Endodermal cell (in vitro differentiated cells): ENCODE measurements at regions not wholly inside any gene's neighbourhood (a gene's known extent, or its start where the extent isn't known, plus 50 kb on each side); places are given as distances from the start of the nearest gene placed in this dataset.
A peak's percentile ranks its signal among the peaks of the same experiment; 100 is the strongest.

Experiments
- DNase-seq: peaks from one replicate; pipeline ENCODE4 v3.0.0-alpha.2; 2017
- H3K27ac ChIP-seq: 2 replicates; pipeline ENCODE4 v1.5.1; 2013; ENCODE audit warnings: mild to moderate bottlenecking, low read depth, low read length, moderate library complexity
- H3K27me3 ChIP-seq: 2 replicates; pipeline ENCODE4 v1.6.1; 2013; ENCODE audit warnings: mild to moderate bottlenecking, low read length, moderate library complexity; ENCODE audit not compliant: insufficient read depth, control insufficient read depth, poor library complexity, severe bottlenecking
- H3K36me3 ChIP-seq: 2 replicates; pipeline ENCODE4 v1.7.0; 2013; ENCODE audit warnings: mild to moderate bottlenecking, low read length, moderate library complexity; ENCODE audit not compliant: control insufficient read depth, insufficient read depth
- H3K4me1 ChIP-seq: one replicate; pipeline ENCODE4 v1.7.0; 2013; ENCODE audit warnings: low read length; ENCODE audit not compliant: control insufficient read depth, insufficient read depth
- H3K4me3 ChIP-seq: 2 replicates; pipeline ENCODE4 v1.5.1; 2013; ENCODE audit warnings: mild to moderate bottlenecking, low read length, moderate library complexity
- H3K9ac ChIP-seq: 2 replicates; pipeline ENCODE4 v1.6.1; 2013; ENCODE audit warnings: mild to moderate bottlenecking, low read length, moderate library complexity; ENCODE audit not compliant: poor library complexity, severe bottlenecking; ENCODE audit errors: extremely low read depth
- H3K9me3 ChIP-seq: 2 replicates; pipeline ENCODE4 v1.6.1; 2013; ENCODE audit warnings: mild to moderate bottlenecking, low read length, moderate library complexity; ENCODE audit not compliant: control insufficient read depth
- H3K27ac Mint-ChIP-seq: 2 replicates; pipeline ENCODE4 v1.8.0; 2020; ENCODE audit warnings: mixed read lengths
- H3K27me3 Mint-ChIP-seq: 2 replicates; pipeline ENCODE4 v1.8.0; 2021; ENCODE audit warnings: mild to moderate bottlenecking, mixed read lengths; ENCODE audit not compliant: insufficient read depth
- H3K36me3 Mint-ChIP-seq: 2 replicates; pipeline ENCODE4 v1.8.0; 2020; ENCODE audit warnings: low read depth, mixed read lengths
- H3K4me1 Mint-ChIP-seq: 2 replicates; pipeline ENCODE4 v1.8.0; 2020; ENCODE audit warnings: mixed read lengths
- H3K4me3 Mint-ChIP-seq: 2 replicates; pipeline ENCODE4 v1.8.0; 2020; ENCODE audit warnings: mild to moderate bottlenecking, moderate library complexity, mixed read lengths
- H3K9me3 Mint-ChIP-seq: 2 replicates; pipeline ENCODE4 v1.8.0; 2020; ENCODE audit warnings: mild to moderate bottlenecking, mixed read lengths
- WGBS, 2 experiments: methylation state at CpG; one replicate each; pipeline versions ENCODE4 v1.1.5 to v1.1.7; 2013; ENCODE audit warnings: missing lambda C conversion rate in 2 of 2, mixed read lengths in 1 of 2; ENCODE audit not compliant: insufficient coverage in 1 of 2, insufficient read length in 1 of 2; 5-methylcytosine and 5-hydroxymethylcytosine counted together
- TF ChIP-seq, protein P1 (sequence below): fragments of 200-600 bp; sonication (generic); conservative IDR thresholded peaks from 2 replicates; pipeline ENCODE4 v1.5.0; 2021; ENCODE audit warnings: antibody characterized with exemption, mild to moderate bottlenecking

DNA sequence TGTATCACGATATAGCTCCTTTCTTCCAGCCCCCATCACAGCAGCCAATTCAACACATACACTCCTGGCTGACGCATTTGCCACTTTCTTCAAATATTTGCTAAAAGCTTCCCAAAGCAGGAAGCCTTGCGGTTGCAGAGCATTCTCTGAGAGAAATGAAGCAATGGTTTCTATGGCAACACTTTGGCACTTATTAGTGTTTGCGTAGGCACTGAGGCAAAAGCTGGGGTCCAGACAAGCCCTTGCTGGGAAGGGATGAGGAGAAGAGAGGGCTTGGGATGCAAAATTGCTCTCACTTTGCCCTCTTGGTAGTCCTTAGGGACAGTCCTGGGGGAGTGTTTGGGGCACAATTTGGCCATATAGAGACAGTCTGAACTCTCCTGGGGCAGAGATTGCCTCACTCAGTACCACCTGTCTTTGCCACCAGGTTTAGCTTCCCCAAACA lies 55.0 kb upstream of the PAK3 start:
- TF ChIP-seq, protein P1, sequence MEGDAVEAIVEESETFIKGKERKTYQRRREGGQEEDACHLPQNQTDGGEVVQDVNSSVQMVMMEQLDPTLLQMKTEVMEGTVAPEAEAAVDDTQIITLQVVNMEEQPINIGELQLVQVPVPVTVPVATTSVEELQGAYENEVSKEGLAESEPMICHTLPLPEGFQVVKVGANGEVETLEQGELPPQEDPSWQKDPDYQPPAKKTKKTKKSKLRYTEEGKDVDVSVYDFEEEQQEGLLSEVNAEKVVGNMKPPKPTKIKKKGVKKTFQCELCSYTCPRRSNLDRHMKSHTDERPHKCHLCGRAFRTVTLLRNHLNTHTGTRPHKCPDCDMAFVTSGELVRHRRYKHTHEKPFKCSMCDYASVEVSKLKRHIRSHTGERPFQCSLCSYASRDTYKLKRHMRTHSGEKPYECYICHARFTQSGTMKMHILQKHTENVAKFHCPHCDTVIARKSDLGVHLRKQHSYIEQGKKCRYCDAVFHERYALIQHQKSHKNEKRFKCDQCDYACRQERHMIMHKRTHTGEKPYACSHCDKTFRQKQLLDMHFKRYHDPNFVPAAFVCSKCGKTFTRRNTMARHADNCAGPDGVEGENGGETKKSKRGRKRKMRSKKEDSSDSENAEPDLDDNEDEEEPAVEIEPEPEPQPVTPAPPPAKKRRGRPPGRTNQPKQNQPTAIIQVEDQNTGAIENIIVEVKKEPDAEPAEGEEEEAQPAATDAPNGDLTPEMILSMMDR = no peak
- Histone ChIP-seq H3K27ac (no peak overlapping the region), H3K27me3 (no peaks in the 10 kb centered on the region), H3K9ac (no peak overlapping the region), H3K36me3 (no peaks in the 10 kb centered on the region), H3K4me3 (no peak overlapping the region), H3K4me1 (no peaks in the 10 kb centered on the region), H3K9me3 (no peaks in the 10 kb centered on the region)
- Mint-ChIP-seq H3K4me3 (no peak overlapping the region), H3K4me1 (peaks cover 5% of the 10 kb centered on the region), H3K36me3 (no peaks in the 10 kb centered on the region), H3K27me3 (no peaks in the 10 kb centered on the region), H3K27ac (no peak overlapping the region), H3K9me3 (no peaks in the 10 kb centered on the region)
- WGBS, 2 experiments = 40 to 85% methylated on average over 2 to 4 of the region's 4 CpGs
- no peak for DNase-seq

DNA sequence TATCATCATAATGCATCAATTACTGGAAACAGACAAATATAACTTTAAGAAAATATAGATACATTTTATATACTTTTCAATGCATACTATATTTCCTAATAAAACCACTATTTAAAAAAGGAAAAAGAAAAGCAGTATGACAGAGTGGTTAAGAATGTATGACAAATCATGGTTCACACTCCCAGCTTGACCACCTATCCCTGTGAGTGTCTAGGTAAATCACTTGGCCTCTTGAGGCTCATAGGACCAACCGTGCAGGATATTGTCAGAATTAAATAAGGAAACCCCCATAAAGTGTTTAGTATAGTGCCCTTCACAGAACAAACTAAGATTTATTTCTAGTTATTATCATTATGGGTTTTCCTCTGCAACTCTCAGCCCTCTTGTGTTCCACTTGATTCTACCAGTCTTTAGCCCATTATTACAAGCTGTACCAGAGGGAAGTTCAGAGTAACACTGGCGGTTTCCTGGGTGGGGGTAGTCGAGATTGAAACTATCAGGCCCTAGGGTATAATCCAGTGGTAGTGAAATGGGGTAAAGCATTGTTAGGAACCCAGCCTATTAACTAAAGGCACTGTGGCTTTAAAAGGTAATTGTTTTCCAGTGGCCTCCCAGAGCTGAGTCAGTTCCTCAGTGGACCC lies 55.5 kb upstream of the PAK3 start:
- Histone ChIP-seq H3K27ac (no peak overlapping the region), H3K27me3 (no peaks in the 10 kb centered on the region), H3K4me3 (no peak overlapping the region), H3K9me3 (no peaks in the 10 kb centered on the region), H3K36me3 (no peaks in the 10 kb centered on the region), H3K9ac (no peak overlapping the region), H3K4me1 (no peaks in the 10 kb centered on the region)
- TF ChIP-seq, protein P1 = no peak
- peaks cover 2% of the 10 kb centered on the region for H3K4me1 Mint-ChIP-seq
- H3K27ac Mint-ChIP-seq = no peak overlapping the region
- 96% methylated on average over 3 of the region's 3 CpGs; no CpG with 5 or more reads in 1 of the 2 experiments for WGBS, 2 experiments
- no peaks in the 10 kb centered on the region for H3K9me3 Mint-ChIP-seq
- no peaks in the 10 kb centered on the region for H3K36me3 Mint-ChIP-seq
- H3K4me3 Mint-ChIP-seq = no peak overlapping the region
- no peaks in the 10 kb centered on the region for H3K27me3 Mint-ChIP-seq
- no peak for DNase-seq

DNA sequence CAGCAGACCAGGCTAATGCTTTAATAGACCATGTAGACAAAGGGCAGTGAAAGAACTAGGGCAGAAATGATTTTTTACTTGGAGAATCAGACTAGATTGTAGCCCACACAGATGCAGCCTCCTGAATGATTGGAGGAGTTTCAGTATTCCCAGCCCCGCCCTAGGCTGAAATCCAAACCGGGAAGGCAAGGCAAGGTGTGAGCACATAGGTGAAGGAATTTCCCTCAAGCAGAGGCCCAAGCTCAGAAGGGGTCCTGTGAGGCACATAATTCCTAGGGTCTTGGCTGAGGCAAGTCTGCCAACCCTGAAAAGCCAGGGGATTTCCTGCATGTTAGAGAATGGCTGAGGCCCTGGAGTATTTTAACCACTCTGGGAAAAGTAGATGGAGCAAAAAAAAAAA lies 56.4 kb upstream of the PAK3 start:
- Mint-ChIP-seq H3K9me3 (no peaks in the 10 kb centered on the region), H3K36me3 (no peaks in the 10 kb centered on the region), H3K4me3 (no peak overlapping the region), H3K4me1 (peaks cover 2% of the 10 kb centered on the region), H3K27me3 (no peaks in the 10 kb centered on the region), H3K27ac (no peak overlapping the region)
- no peak overlapping the region for H3K27ac ChIP-seq
- DNase-seq = peak; percentile 62
- TF ChIP-seq, protein P1 = no peak
- H3K9ac ChIP-seq = no peak overlapping the region
- no peaks in the 10 kb centered on the region for H3K27me3 ChIP-seq
- 66% methylated on average over 2 of the region's 2 CpGs; no CpG with 5 or more reads in 1 of the 2 experiments for WGBS, 2 experiments
- H3K36me3 ChIP-seq = no peaks in the 10 kb centered on the region
- no peak overlapping the region for H3K4me3 ChIP-seq
- H3K9me3 ChIP-seq = no peaks in the 10 kb centered on the region
- H3K4me1 ChIP-seq = no peaks in the 10 kb centered on the region
